ENCODE measurements at regions not wholly inside any gene's neighbourhood (a gene's known extent, or its start where the extent isn't known, plus 50 kb on each side); places are given as distances from the start of the nearest gene placed in this dataset.

GRCh38 chr3:102235679-102236078 is 199.1 kb upstream of the ZPLD1 start (continued):
- no peak for TF ChIP-seq NCOA2 (CRISPR knock-in tag; IDR thresholded peaks at IDR 0.05)
- TF ChIP-seq KMT2B (CRISPR knock-in tag; IDR thresholded peaks at IDR 0.05), result no peak
- no peak for TF ChIP-seq ZNF496 (CRISPR knock-in tag; IDR thresholded peaks at IDR 0.05; ENCODE audit: insufficient replicate concordance)
- no peak for TF ChIP-seq POGK (CRISPR knock-in tag; conservative IDR thresholded peaks at IDR 0.05)
- TF ChIP-seq POLR2AphosphoS2 (IDR thresholded peaks at IDR 0.05; ENCODE audit: low read depth, low read length), result no peak

GRCh38 chr3:102237181-102237580 is 197.6 kb upstream of the ZPLD1 start:
- no peak for DNase-seq (ENCODE audit: low spot score)
- no peak for ATAC-seq
- Histone ChIP-seq H3K4me1 (ENCODE audit: insufficient read depth, low read length) (no peaks in the 10 kb centered on the region), H4K20me1 (ENCODE audit: insufficient read depth, low read length) (no peaks in the 10 kb centered on the region), H3K79me2 (ENCODE audit: insufficient read depth, low read length) (no peaks in the 10 kb centered on the region), H3K27me3 (ENCODE audit: control insufficient read depth in 1 of 2, insufficient read depth in 2 of 2, low read length in 2 of 2) (no peaks in the 10 kb centered on the region), H3K4me2 (ENCODE audit: low read depth, low read length) (no peak overlapping the region), H3K27ac (ENCODE audit: extremely low read length, insufficient read depth, low read length) (no peak overlapping the region), H3K4me3 (replicated peaks in 1 of 3; ENCODE audit: insufficient read depth in 1 of 3, low read depth in 2 of 3, low read length in 3 of 3) (no peak overlapping the region), H2AFZ (ENCODE audit: low read length) (no peak overlapping the region), H3K9me3 (ENCODE audit: low read length) (no peaks in the 10 kb centered on the region), H3K36me3 (replicated peaks in 1 of 2; ENCODE audit: control insufficient read depth in 1 of 2, insufficient read depth in 2 of 2, low read length in 2 of 2) (no peaks in the 10 kb centered on the region), H3K9ac (ENCODE audit: insufficient read depth, low read depth, low read length) (no peak overlapping the region)
- intact Hi-C loops (cut with micrococcal nuclease; ENCODE audit: unreplicated experiment) (no loop called here), in situ Hi-C loops (cut with HindIII; ENCODE audit: extremely low pct_ligation_motif_present, low pct_unique_long_range_greater_than_20kb) (loop anchor here (5.0 kb wide), 1 partner anchor 295 kb away; no protein-coding TSS in a partner anchor)
- CTCF ChIA-PET (ENCODE audit: low intra/inter-chr PET ratio, low total read pairs), result no interaction called here
- BruUV-seq (replicated peaks), result no TSS peak
- FAIRE-seq, result no peak
- TF ChIP-seq MXD4 (CRISPR knock-in tag; IDR thresholded peaks at IDR 0.05) (no peak), LRRFIP1 (CRISPR knock-in tag; conservative IDR thresholded peaks at IDR 0.05) (no peak), HNRNPK (IDR thresholded peaks at IDR 0.05; ENCODE audit: low read depth, low read length, poor library complexity, severe bottlenecking) (no peak), TSC22D2 (CRISPR knock-in tag; IDR thresholded peaks at IDR 0.05; ENCODE audit: borderline replicate concordance) (no peak), ZNF276 (CRISPR knock-in tag; IDR thresholded peaks at IDR 0.05; ENCODE audit: low read depth) (no peak), NR2F2 (IDR thresholded peaks at IDR 0.05; ENCODE audit: borderline replicate concordance, low read depth) (no peak), GLMP (CRISPR knock-in tag; IDR thresholded peaks at IDR 0.05; ENCODE audit: borderline replicate concordance) (no peak), BRD4 (CRISPR knock-in tag; IDR thresholded peaks at IDR 0.05) (no peak)
- POLR2A ChIA-PET, result no interaction called here
- WGBS (ENCODE audit: low lambda C conversion rate), result 2% methylated on average over 3 of the region's 3 CpGs
